ENCODE measurements at regions not wholly inside any gene's neighbourhood (a gene's known extent, or its start where the extent isn't known, plus 50 kb on each side); places are given as distances from the start of the nearest gene placed in this dataset.

GRCh38 chr4:57490520-57491255, 380.5 kb upstream of the IGFBP7 start:
- DNase-seq (ENCODE audit: low read depth), result no peak

GRCh38 chr4:57488366-57489162, 378.4 kb upstream of the IGFBP7 start:
- no peak for DNase-seq (ENCODE audit: low read depth)

- no peak for DNase-seq (ENCODE audit: low read depth)
These were observed 365.2 kb upstream of the IGFBP7 start for GRCh38 chr4:57475424-57475823.

GRCh38 chr4:57465321-57466056, 355.3 kb upstream of the IGFBP7 start:
- DNase-seq (ENCODE audit: low read depth), result no peak

GRCh38 chr4:57462843-57463242, 352.7 kb upstream of the IGFBP7 start:
- DNase-seq (ENCODE audit: low read depth), result no peak

GRCh38 chr4:57460967-57461366, 350.8 kb upstream of the IGFBP7 start:
- no peak for DNase-seq (ENCODE audit: low read depth)

GRCh38 chr4:57448901-57449300, 338.7 kb upstream of the IGFBP7 start:
- no peak for DNase-seq (ENCODE audit: low read depth)

GRCh38 chr4:57448452-57448851, 338.3 kb upstream of the IGFBP7 start:
- DNase-seq (ENCODE audit: low read depth), result no peak

GRCh38 chr4:57446266-57446665, 336.1 kb upstream of the IGFBP7 start:
- DNase-seq (ENCODE audit: low read depth), result no peak

- no peak for DNase-seq (ENCODE audit: low read depth)
These were observed 335.5 kb upstream of the IGFBP7 start for GRCh38 chr4:57445686-57446085.

GRCh38 chr4:57444671-57445070, 334.5 kb upstream of the IGFBP7 start:
- DNase-seq (ENCODE audit: low read depth), result no peak

- DNase-seq (ENCODE audit: low read depth), result no peak
These were observed 333.6 kb upstream of the IGFBP7 start for GRCh38 chr4:57443787-57444186.

- DNase-seq (ENCODE audit: low read depth), result no peak
These were observed 333.1 kb upstream of the IGFBP7 start for GRCh38 chr4:57443308-57443707.

GRCh38 chr4:57442831-57443291, 332.7 kb upstream of the IGFBP7 start:
- DNase-seq (ENCODE audit: low read depth), result no peak

- no peak for DNase-seq (ENCODE audit: low read depth)
These were observed 332.1 kb upstream of the IGFBP7 start for GRCh38 chr4:57442241-57442640.

- no peak for DNase-seq (ENCODE audit: low read depth)
These were observed 327.5 kb upstream of the IGFBP7 start for GRCh38 chr4:57437649-57438048.

GRCh38 chr4:57435300-57435699, 325.1 kb upstream of the IGFBP7 start:
- DNase-seq (ENCODE audit: low read depth), result no peak

- no peak for DNase-seq (ENCODE audit: low read depth)
These were observed 320.5 kb upstream of the IGFBP7 start for GRCh38 chr4:57430726-57431125.

- peak; percentile 1 for DNase-seq (ENCODE audit: low read depth)
These were observed 316.7 kb upstream of the IGFBP7 start for GRCh38 chr4:57426779-57427395.

- no peak for DNase-seq (ENCODE audit: low read depth)
These were observed 315.4 kb upstream of the IGFBP7 start for GRCh38 chr4:57425610-57426009.

- DNase-seq (ENCODE audit: low read depth), result no peak
These were observed 314.2 kb upstream of the IGFBP7 start for GRCh38 chr4:57424232-57424897.

GRCh38 chr4:57418133-57418532, 307.9 kb upstream of the IGFBP7 start:
- DNase-seq (ENCODE audit: low read depth), result no peak
